ENCODE measurements at regions not wholly inside any gene's neighbourhood (a gene's known extent, or its start where the extent isn't known, plus 50 kb on each side); places are given as distances from the start of the nearest gene placed in this dataset.

GRCh38 chr13:22018076-22018835 is 347.4 kb downstream of the FGF9 start:
- TF ChIP-seq CTCF (conservative IDR thresholded peaks at IDR 0.05; ENCODE audit: low read length) (no peak), EZH2phosphoT487 (IDR thresholded peaks at IDR 0.05; ENCODE audit: borderline replicate concordance) (no peak)
- Histone ChIP-seq H3K4me3 (ENCODE audit: low read length, poor library complexity, severe bottlenecking) (no peak overlapping the region), H3K36me3 (ENCODE audit: insufficient read depth, low read length) (no peaks in the 10 kb centered on the region), H2AFZ (ENCODE audit: low read length) (no peak overlapping the region), H3K4me1 (ENCODE audit: insufficient read depth, low read length, poor library complexity, severe bottlenecking) (peaks cover 20% of the 10 kb centered on the region), H3K9ac (ENCODE audit: low read depth, low read length, poor library complexity, severe bottlenecking) (no peak overlapping the region), H4K20me1 (ENCODE audit: insufficient read depth, low read length, poor library complexity, severe bottlenecking) (no peaks in the 10 kb centered on the region), H3K27me3 (ENCODE audit: insufficient read depth, low read length, poor library complexity, severe bottlenecking) (no peaks in the 10 kb centered on the region), H3K4me2 (ENCODE audit: low read depth, low read length, poor library complexity, severe bottlenecking) (no peak overlapping the region), H3F3A (ENCODE audit: low read depth) (no peaks in the 10 kb centered on the region), H3K9me2 (replicated peaks; ENCODE audit: low read depth, low read length) (no peaks in the 10 kb centered on the region), H3K9me3 (ENCODE audit: insufficient read depth, low read depth, low read length) (no peaks in the 10 kb centered on the region), H3K79me2 (ENCODE audit: insufficient read depth, low read length) (no peaks in the 10 kb centered on the region)

GRCh38 chr13:22018836-22019210 is 347.9 kb downstream of the FGF9 start:
- Histone ChIP-seq H3F3A (ENCODE audit: low read depth) (no peaks in the 10 kb centered on the region), H3K9ac (ENCODE audit: low read depth, low read length, poor library complexity, severe bottlenecking) (no peak overlapping the region), H3K4me3 (ENCODE audit: low read length, poor library complexity, severe bottlenecking) (no peak overlapping the region), H2AFZ (ENCODE audit: low read length) (no peak overlapping the region), H3K9me3 (ENCODE audit: insufficient read depth, low read depth, low read length) (no peaks in the 10 kb centered on the region), H3K9me2 (replicated peaks; ENCODE audit: low read depth, low read length) (no peaks in the 10 kb centered on the region), H3K36me3 (ENCODE audit: insufficient read depth, low read length) (no peaks in the 10 kb centered on the region), H3K27me3 (ENCODE audit: insufficient read depth, low read length, poor library complexity, severe bottlenecking) (no peaks in the 10 kb centered on the region), H3K79me2 (ENCODE audit: insufficient read depth, low read length) (no peaks in the 10 kb centered on the region), H3K4me2 (ENCODE audit: low read depth, low read length, poor library complexity, severe bottlenecking) (no peak overlapping the region), H4K20me1 (ENCODE audit: insufficient read depth, low read length, poor library complexity, severe bottlenecking) (no peaks in the 10 kb centered on the region), H3K4me1 (ENCODE audit: insufficient read depth, low read length, poor library complexity, severe bottlenecking) (peaks cover 15% of the 10 kb centered on the region)
- TF ChIP-seq CTCF (conservative IDR thresholded peaks at IDR 0.05; ENCODE audit: low read length): no peak

GRCh38 chr13:22024381-22024994 is 353.6 kb downstream of the FGF9 start:
- Histone ChIP-seq H3K36me3 (ENCODE audit: insufficient read depth, low read length) (no peaks in the 10 kb centered on the region), H3K79me2 (ENCODE audit: insufficient read depth, low read length) (no peaks in the 10 kb centered on the region), H3K27me3 (ENCODE audit: insufficient read depth, low read length, poor library complexity, severe bottlenecking) (no peaks in the 10 kb centered on the region), H3K9ac (ENCODE audit: low read depth, low read length, poor library complexity, severe bottlenecking) (no peak overlapping the region), H3K4me1 (ENCODE audit: insufficient read depth, low read length, poor library complexity, severe bottlenecking) (no peaks in the 10 kb centered on the region), H3K4me2 (ENCODE audit: low read depth, low read length, poor library complexity, severe bottlenecking) (no peak overlapping the region), H3K9me2 (replicated peaks; ENCODE audit: low read depth, low read length) (no peaks in the 10 kb centered on the region), H3K9me3 (ENCODE audit: insufficient read depth, low read depth, low read length) (no peaks in the 10 kb centered on the region), H3K4me3 (ENCODE audit: low read length, poor library complexity, severe bottlenecking) (no peak overlapping the region), H3F3A (ENCODE audit: low read depth) (no peaks in the 10 kb centered on the region), H2AFZ (ENCODE audit: low read length) (no peak overlapping the region), H4K20me1 (ENCODE audit: insufficient read depth, low read length, poor library complexity, severe bottlenecking) (no peaks in the 10 kb centered on the region)
- no peak for TF ChIP-seq CTCF (conservative IDR thresholded peaks at IDR 0.05; ENCODE audit: low read length)
- TF ChIP-seq EZH2phosphoT487 (IDR thresholded peaks at IDR 0.05; ENCODE audit: borderline replicate concordance): no peak
